ENCODE measurements at regions not wholly inside any gene's neighbourhood (a gene's known extent, or its start where the extent isn't known, plus 50 kb on each side); places are given as distances from the start of the nearest gene placed in this dataset.

DNA sequence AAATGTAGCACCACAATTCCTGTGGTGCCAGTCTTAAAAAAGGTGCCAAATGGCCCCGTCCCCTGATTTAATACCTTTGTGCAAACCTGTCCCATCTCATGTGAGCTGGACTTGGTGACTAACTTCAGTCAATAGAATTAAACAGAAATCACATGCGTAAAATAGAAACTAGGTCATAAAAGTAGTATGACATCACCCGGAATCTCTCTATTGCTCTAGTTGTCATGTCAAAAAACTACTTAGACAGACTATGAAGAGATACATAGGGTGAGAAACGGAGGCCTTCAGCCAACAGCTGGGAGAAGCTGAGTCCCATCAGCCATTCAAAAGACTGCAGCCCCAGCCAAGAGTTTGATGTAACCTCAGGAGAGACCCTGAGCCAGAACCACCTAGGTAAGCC is 293.5 kb upstream of the HS3ST1 start:
- TF ChIP-seq CTCF (IDR thresholded peaks at IDR 0.05) (no peak), POLR2A (IDR thresholded peaks at IDR 0.05) (no peak)
